ENCODE measurements at regions not wholly inside any gene's neighbourhood (a gene's known extent, or its start where the extent isn't known, plus 50 kb on each side); places are given as distances from the start of the nearest gene placed in this dataset.
"Not testable (repeated sequence)": the region's sequence is repeated elsewhere in the genome, so short reads cannot be mapped to it uniquely, and the experiment has no call there.

DNA sequence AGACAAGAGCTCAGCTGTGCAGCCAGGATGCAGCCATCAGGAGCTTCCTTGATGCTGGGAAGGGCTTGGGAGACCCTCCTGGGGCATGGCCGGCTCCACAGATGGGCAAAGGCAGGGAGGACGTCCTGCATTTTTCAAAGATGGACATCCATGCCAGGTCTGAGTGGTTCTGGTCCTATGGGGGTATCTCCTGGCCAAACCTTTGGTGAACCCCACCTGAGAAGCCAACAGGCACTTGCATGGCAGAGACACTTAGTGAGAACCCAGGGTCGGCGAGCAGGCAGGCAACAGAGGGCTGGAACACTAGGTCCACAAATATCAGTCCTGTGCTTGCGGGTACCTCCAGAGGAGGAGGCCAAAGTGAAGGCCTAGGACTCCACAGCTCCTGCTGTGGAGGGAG is 70.0 kb downstream of the KCTD15 start:
- no peaks in the 10 kb centered on the region for H3K79me1 ChIP-seq (replicated peaks; ENCODE audit: low read length, poor library complexity, severe bottlenecking)
- no peaks in the 10 kb centered on the region for H3K9me3 ChIP-seq (ENCODE audit: control insufficient read depth, low read length)
- H2BK15ac ChIP-seq (ENCODE audit: low read depth, poor library complexity, severe bottlenecking), result no peak overlapping the region
- H4K8ac ChIP-seq (ENCODE audit: low read length), result no peak overlapping the region
- H3K9ac ChIP-seq (ENCODE audit: low read length), result no peak overlapping the region
- no peak overlapping the region for H2AFZ ChIP-seq (ENCODE audit: low read depth, low read length)
- no peaks in the 10 kb centered on the region for H3K36me3 ChIP-seq (ENCODE audit: control insufficient read depth in 1 of 2, insufficient read depth in 2 of 2, low read depth in 1 of 2, low read length in 2 of 2)
- no peak for DNase-seq
- H3K18ac ChIP-seq (ENCODE audit: low read depth in 1 of 2, low read length in 2 of 2), result no peak overlapping the region
- H3K4me2 ChIP-seq (ENCODE audit: low read length, poor library complexity, severe bottlenecking), result no peak overlapping the region
- H2BK5ac ChIP-seq (ENCODE audit: low read depth, low read length, poor library complexity, severe bottlenecking), result no peak overlapping the region
- no peak overlapping the region for H3K27ac ChIP-seq (ENCODE audit: low read length, poor library complexity, severe bottlenecking)
- H3K27me3 ChIP-seq (ENCODE audit: control insufficient read depth in 1 of 2, insufficient read depth in 1 of 2, low read length in 2 of 2), result peaks cover 6 to 31% of the 10 kb centered on the region in 2 experiments
- no peak overlapping the region for H3K14ac ChIP-seq (ENCODE audit: low read length in 2 of 2)
- H3K4ac ChIP-seq (ENCODE audit: low read depth in 1 of 2, low read length in 2 of 2), result no peak overlapping the region
- no peak overlapping the region for H3K4me3 ChIP-seq (ENCODE audit: insufficient read depth in 1 of 2, low read depth in 1 of 2, low read length in 2 of 2)
- no peaks in the 10 kb centered on the region for H3K4me1 ChIP-seq (ENCODE audit: control insufficient read depth, insufficient read depth, low read depth, low read length)
- no peak overlapping the region for H2BK120ac ChIP-seq (ENCODE audit: low read depth, low read length)
- no peak overlapping the region for H4K91ac ChIP-seq (ENCODE audit: low read length)
- H2AK5ac ChIP-seq (ENCODE audit: low read length, severe bottlenecking), result no peak overlapping the region
- WGBS, result 78% methylated on average over 5 of the region's 5 CpGs
- H2BK12ac ChIP-seq (ENCODE audit: low read length in 2 of 2), result no peak overlapping the region
- no peak overlapping the region for H3K23ac ChIP-seq (ENCODE audit: low read length in 2 of 2)

DNA sequence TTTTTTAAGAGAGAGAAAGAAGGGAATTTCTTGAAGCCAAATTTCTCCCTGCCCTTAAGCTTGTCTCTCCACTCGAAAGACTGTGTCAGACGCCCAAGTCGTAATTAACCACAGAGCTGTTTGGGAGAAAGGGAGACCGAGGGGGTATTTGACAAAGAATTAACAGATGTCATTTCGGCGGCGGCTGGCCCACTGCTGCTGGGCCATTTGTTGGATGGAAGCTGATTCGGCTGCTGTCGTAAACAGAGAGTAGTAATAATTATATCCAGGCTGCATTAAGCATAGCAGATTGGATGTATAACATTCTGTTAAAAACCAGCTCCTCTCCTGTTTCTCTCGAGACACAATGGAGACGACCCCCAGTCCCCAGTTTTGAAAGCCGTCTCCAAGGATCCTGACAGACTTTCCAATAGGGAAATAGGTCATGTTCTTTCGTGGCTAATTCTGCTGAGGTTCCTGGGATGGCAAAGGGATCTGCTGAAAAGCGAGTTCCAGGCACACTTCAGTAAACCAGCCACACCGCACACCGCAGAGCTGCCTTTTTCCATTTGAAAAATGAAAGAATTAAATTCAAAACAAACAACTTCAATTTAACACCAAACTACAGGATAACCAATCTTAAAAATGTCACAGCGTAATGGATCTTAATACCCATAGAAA is 71.5 kb downstream of the KCTD15 start:
- Histone ChIP-seq H3K4me1 (ENCODE audit: control insufficient read depth, insufficient read depth, low read depth, low read length) (no peaks in the 10 kb centered on the region), H4K8ac (ENCODE audit: low read length) (no peak overlapping the region), H3K27me3 (ENCODE audit: control insufficient read depth in 1 of 2, insufficient read depth in 1 of 2, low read length in 2 of 2) (peaks cover 6 to 31% of the 10 kb centered on the region in 2 experiments), H3K9me3 (ENCODE audit: control insufficient read depth, low read length) (no peaks in the 10 kb centered on the region), H2AFZ (ENCODE audit: low read depth, low read length) (no peak overlapping the region), H4K91ac (ENCODE audit: low read length) (no peak overlapping the region), H2AK5ac (ENCODE audit: low read length, severe bottlenecking) (no peak overlapping the region), H3K14ac (ENCODE audit: low read length in 2 of 2) (no peak overlapping the region), H2BK120ac (ENCODE audit: low read depth, low read length) (no peak overlapping the region), H3K79me1 (replicated peaks; ENCODE audit: low read length, poor library complexity, severe bottlenecking) (no peaks in the 10 kb centered on the region), H3K36me3 (ENCODE audit: control insufficient read depth in 1 of 2, insufficient read depth in 2 of 2, low read depth in 1 of 2, low read length in 2 of 2) (no peaks in the 10 kb centered on the region), H2BK12ac (ENCODE audit: low read length in 2 of 2) (no peak overlapping the region), H3K27ac (ENCODE audit: low read length, poor library complexity, severe bottlenecking) (no peak overlapping the region), H2BK5ac (ENCODE audit: low read depth, low read length, poor library complexity, severe bottlenecking) (no peak overlapping the region), H3K4ac (ENCODE audit: low read depth in 1 of 2, low read length in 2 of 2) (no peak overlapping the region), H3K4me2 (ENCODE audit: low read length, poor library complexity, severe bottlenecking) (no peak overlapping the region), H2BK15ac (ENCODE audit: low read depth, poor library complexity, severe bottlenecking) (no peak overlapping the region), H3K23ac (ENCODE audit: low read length in 2 of 2) (no peak overlapping the region), H3K9ac (ENCODE audit: low read length) (peak overlapping the region; percentile 77), H3K18ac (ENCODE audit: low read depth in 1 of 2, low read length in 2 of 2) (no peak overlapping the region), H3K4me3 (ENCODE audit: insufficient read depth in 1 of 2, low read depth in 1 of 2, low read length in 2 of 2) (peak overlapping the region in 1 of 2 experiments; percentile 43)
- DNase-seq, result no peak
- WGBS, result 44% methylated on average over 15 of the region's 17 CpGs

DNA sequence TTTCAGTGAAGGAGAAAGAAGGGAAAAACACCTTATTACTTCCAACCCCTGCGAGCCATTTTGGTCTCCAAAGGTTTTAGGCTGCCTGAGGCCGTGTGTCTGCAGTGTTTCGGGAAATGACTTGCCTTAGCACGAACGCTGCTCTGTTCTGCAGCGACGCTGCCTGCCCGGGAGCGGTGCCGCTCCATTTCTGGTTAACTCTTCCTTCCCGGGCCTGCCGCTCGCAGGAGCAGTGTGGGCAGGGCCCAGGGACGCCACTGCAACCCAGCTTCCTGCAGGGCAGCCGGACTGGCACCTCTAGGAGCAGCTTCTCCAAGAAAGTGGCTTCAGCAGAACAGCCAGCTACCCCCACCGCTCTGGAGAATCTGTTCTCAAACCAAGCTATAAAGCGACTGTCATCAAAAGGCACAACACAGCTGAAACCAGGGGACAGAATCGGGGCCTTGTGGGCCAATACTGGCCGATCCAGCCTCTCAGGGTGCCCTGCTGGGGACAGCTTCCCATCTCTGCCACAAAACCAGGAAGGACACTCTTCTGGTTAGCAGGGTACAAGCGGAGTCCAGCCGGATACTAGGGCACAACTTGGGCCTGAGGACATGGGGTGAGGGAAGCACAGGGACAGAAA is 72.2 kb downstream of the KCTD15 start:
- Histone ChIP-seq H2BK120ac (ENCODE audit: low read depth, low read length) (no peak overlapping the region), H3K23ac (ENCODE audit: low read length in 2 of 2) (no peak overlapping the region), H3K4me2 (ENCODE audit: low read length, poor library complexity, severe bottlenecking) (no peak overlapping the region), H3K9me3 (ENCODE audit: control insufficient read depth, low read length) (no peaks in the 10 kb centered on the region), H3K4ac (ENCODE audit: low read depth in 1 of 2, low read length in 2 of 2) (peak overlapping the region in 1 of 2 experiments; percentile 35), H3K18ac (ENCODE audit: low read depth in 1 of 2, low read length in 2 of 2) (no peak overlapping the region), H3K36me3 (ENCODE audit: control insufficient read depth in 1 of 2, insufficient read depth in 2 of 2, low read depth in 1 of 2, low read length in 2 of 2) (no peaks in the 10 kb centered on the region), H3K27ac (ENCODE audit: low read length, poor library complexity, severe bottlenecking) (no peak overlapping the region), H4K91ac (ENCODE audit: low read length) (no peak overlapping the region), H3K14ac (ENCODE audit: low read length in 2 of 2) (no peak overlapping the region), H3K9ac (ENCODE audit: low read length) (peak overlapping the region; percentile 77), H3K4me1 (ENCODE audit: control insufficient read depth, insufficient read depth, low read depth, low read length) (no peaks in the 10 kb centered on the region), H4K8ac (ENCODE audit: low read length) (no peak overlapping the region), H3K27me3 (ENCODE audit: control insufficient read depth in 1 of 2, insufficient read depth in 1 of 2, low read length in 2 of 2) (peaks cover 6 to 31% of the 10 kb centered on the region in 2 experiments), H2AFZ (ENCODE audit: low read depth, low read length) (no peak overlapping the region), H3K79me1 (replicated peaks; ENCODE audit: low read length, poor library complexity, severe bottlenecking) (no peaks in the 10 kb centered on the region), H2BK15ac (ENCODE audit: low read depth, poor library complexity, severe bottlenecking) (no peak overlapping the region), H2AK5ac (ENCODE audit: low read length, severe bottlenecking) (no peak overlapping the region), H3K4me3 (ENCODE audit: insufficient read depth in 1 of 2, low read depth in 1 of 2, low read length in 2 of 2) (peak overlapping the region in 1 of 2 experiments; percentile 43), H2BK12ac (ENCODE audit: low read length in 2 of 2) (no peak overlapping the region), H2BK5ac (ENCODE audit: low read depth, low read length, poor library complexity, severe bottlenecking) (no peak overlapping the region)
- WGBS, result 30% methylated on average over 21 of the region's 21 CpGs
- no peak for DNase-seq

DNA sequence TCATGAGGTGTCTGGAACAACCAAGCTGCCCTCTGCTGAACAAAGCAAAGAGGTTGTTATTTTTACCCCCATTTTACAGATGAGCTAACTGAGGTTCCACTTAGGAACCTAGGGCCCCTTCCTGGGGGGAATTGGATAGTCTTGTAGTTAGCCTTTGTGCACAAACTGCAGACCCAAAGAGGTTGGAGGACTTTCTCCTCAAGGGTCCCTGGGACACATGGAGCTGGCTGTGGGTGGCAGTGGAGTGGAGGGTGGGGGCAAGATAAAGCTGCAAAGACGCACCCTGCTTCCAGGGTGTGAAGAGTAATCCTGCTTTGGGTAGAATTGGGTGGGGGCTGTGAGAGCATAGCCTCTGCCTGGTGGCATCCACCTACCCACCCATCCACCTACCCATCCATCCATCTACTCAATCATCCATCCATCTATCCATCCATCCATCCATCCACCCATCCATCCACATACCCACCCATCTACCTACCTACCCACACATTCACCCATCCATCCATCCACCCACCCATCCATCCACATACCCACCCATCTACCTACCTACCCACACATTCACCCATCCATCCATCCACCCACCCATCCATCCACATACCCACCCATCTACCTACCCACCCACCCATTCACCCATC is 73.7 kb downstream of the KCTD15 start:
- not testable (repeated sequence) for H3K4me1 ChIP-seq (ENCODE audit: control insufficient read depth, insufficient read depth, low read depth, low read length); H3K14ac ChIP-seq (ENCODE audit: low read length in 2 of 2); H3K4me2 ChIP-seq (ENCODE audit: low read length, poor library complexity, severe bottlenecking); H3K9ac ChIP-seq (ENCODE audit: low read length); H3K18ac ChIP-seq (ENCODE audit: low read depth in 1 of 2, low read length in 2 of 2); H2BK12ac ChIP-seq (ENCODE audit: low read length in 2 of 2); H2BK120ac ChIP-seq (ENCODE audit: low read depth, low read length); H4K91ac ChIP-seq (ENCODE audit: low read length); H2AK5ac ChIP-seq (ENCODE audit: low read length, severe bottlenecking); H4K8ac ChIP-seq (ENCODE audit: low read length); H3K36me3 ChIP-seq (ENCODE audit: control insufficient read depth in 1 of 2, insufficient read depth in 2 of 2, low read depth in 1 of 2, low read length in 2 of 2); H3K9me3 ChIP-seq (ENCODE audit: control insufficient read depth, low read length); H3K4me3 ChIP-seq (ENCODE audit: insufficient read depth in 1 of 2, low read depth in 1 of 2, low read length in 2 of 2); H2BK5ac ChIP-seq (ENCODE audit: low read depth, low read length, poor library complexity, severe bottlenecking); DNase-seq; H3K27ac ChIP-seq (ENCODE audit: low read length, poor library complexity, severe bottlenecking); H3K4ac ChIP-seq (ENCODE audit: low read depth in 1 of 2, low read length in 2 of 2); H2AFZ ChIP-seq (ENCODE audit: low read depth, low read length); H3K79me1 ChIP-seq (replicated peaks; ENCODE audit: low read length, poor library complexity, severe bottlenecking); H2BK15ac ChIP-seq (ENCODE audit: low read depth, poor library complexity, severe bottlenecking); H3K23ac ChIP-seq (ENCODE audit: low read length in 2 of 2)
- peaks cover 6 to 28% of the 10 kb centered on the region in 2 experiments for H3K27me3 ChIP-seq (ENCODE audit: control insufficient read depth in 1 of 2, insufficient read depth in 1 of 2, low read length in 2 of 2)
- WGBS, result no CpG with 5 or more reads among the region's 1 CpG

Measured in mesenchymal stem cell (in vitro differentiated cells and primary cell).